SHP77 treated with DMSO at 0.1 percent for 48 hours (cell line): ENCODE measurements at regions not wholly inside any gene's neighbourhood (a gene's known extent, or its start where the extent isn't known, plus 50 kb on each side); places are given as distances from the start of the nearest gene placed in this dataset.
"Not testable (repeated sequence)": the region's sequence is repeated elsewhere in the genome, so short reads cannot be mapped to it uniquely, and the experiment has no call there.

Source experiments
- DNase-seq: peaks from one replicate; lab custom pipeline; 2025; lab: John Stamatoyannopoulos, UW

DNA sequence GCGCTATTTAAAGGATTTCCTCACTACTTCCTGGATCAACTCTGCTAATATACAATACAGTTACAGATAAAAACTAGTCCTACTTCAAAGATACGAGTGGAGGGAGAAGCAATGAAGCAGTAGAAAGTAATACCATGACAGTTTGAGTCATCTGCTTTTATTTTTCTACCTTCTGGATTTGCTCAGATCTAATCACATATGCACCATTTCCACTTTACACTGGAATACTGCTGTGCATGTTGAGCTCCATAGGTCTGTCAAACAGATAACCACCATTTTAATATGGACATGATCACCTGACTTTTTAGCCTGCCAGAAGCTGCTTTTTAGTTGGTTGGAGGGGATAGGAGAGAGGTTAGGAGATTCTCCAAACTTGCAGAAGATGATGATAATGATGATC is 92.5 kb downstream of the MMUT start:
- DNase-seq, result no peak

DNA sequence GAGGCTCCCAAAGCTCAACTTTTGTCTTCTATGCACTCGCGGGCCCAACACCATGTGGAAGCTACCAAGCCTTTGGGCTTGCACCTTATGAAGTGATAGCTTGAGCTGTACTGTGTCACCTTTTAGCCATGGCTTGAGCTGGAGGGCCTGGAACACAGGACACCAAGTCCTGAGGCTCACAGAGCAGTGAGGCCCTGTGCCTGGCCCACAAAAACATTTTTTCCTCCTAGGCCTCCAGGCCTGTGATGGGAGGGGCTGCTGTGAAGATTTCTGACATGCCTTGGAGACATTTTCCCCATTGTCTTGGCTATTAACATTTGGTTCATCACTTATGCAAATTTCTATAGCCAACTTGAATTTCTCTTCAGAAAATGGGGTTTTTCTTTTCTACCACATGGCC is 96.5 kb downstream of the MMUT start:
- DNase-seq, result no peak

DNA sequence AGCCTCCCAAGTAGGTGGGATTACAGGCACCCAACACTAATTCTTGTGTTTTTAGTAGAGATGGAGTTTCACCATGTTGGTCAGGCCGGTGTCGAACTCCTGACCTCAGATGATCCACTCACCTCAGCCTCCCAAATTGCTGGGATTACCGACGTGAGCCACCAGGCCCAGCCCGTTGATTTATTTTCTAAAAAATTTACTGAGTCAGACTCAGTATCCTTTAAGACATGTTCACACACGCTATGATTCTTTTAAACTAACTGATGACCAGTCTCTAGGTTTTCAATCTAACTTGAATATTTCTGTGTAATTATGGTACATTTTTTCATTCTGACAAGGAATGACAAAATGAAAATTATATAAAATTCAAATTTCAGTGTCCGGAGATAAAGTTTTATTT is 114.5 kb downstream of the MMUT start:
- no peak for DNase-seq

DNA sequence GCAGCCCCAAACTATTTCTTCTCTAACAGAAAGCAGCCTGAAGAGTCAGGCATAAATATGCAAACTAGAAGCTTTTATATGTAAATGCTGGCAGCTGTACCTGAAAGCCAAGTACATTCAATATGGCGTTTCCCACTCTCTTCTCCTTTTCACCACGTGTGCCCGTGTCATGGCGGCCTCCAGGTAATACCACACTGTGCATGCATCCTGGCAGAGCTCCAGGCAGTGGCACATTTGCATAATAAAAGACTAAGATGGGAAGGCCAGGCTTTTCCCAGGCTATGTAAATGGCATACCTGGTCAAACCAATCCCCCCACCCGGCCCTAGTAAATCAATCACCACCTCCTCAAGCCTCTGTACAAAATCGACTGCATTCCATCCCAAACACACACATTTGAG is 120.6 kb downstream of the MMUT start:
- DNase-seq, result no peak

- DNase-seq, result no peak
These were observed 121.2 kb downstream of the MMUT start for GRCh38 chr6:49341869-49342268.

- DNase-seq, result no peak
These were observed 124.0 kb downstream of the MMUT start for GRCh38 chr6:49339096-49339495.

DNA sequence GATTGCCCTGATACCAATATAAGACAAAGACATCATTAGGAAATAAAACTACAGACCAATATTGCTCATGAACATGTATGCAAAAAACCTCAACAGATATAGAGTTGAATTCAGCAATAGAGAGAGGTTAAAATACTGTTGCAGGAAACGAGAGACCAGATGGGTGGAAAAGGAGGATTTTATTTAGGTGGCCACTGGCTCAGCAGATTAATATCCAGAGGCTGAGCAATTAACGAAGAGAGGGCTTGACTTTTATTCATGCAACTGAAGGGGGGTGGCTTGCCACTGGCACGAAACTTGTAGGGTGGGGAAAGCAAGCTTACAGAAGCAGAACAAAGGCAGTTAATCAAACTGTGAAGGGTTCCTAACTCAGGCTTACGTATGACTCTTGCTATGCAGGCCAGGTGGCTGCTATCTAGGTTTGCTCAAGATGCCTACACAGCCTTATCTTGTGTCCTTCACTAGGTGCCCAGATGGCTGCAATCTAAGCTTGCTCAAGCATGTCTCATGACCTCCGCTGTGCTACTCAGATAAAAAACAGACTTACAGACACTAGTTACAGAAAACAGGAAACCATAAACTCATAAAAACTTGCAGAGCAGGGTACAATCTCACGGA is 126.4 kb downstream of the MMUT start:
- DNase-seq, result no peak

DNA sequence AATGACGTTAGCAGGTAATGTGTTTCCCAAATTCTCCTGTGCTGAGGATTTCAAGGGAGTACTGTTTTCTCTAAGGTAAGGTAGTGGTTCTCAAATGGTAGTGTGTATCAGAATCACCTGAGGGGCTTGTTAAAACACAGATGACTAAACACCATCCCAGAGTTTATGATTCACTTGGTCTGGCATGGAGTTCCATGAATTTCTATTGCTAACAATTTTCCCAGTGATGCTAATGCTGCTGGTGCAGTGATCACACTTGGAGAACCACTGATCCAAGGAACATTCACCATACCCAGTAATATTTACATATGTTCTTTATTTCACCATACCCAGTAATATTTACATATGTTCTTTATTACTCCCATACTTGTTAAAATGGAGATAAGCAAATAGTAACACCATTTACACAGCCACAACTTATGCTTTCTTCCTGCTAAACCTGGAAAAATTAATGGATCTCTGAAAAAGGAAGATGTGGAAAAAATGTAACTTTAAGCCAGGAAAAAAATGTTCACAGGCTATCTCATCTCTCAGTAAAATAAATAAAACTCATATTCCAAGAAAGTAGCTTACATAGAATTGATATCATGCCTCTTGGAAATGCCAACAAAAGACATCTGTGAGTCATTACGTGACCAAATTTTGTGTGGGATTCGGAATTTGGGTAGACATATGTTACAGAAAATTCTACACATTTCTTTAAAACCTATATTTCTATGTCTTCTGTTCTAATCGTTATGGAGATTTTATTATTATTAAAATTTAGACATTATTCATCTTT is 129.5 kb downstream of the MMUT start:
- DNase-seq, result no peak

DNA sequence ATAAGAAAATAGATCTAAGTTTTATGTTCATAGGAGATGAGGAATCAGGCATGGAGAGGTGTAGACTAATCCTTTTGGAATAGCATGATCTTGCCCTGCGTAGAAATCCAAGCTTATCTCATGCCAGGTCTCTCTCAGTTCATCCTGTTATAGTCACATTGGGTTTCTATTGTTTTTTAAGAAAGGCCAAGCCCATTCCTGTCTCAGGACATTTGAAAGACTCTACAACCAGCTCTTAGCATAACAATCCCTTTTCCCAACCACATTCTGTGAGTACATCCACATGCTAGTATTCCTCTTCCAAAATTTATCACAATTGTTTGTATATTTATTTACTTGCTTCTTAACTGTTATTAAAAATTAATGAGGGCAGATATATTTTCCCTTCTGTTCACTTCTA is 130.3 kb downstream of the MMUT start:
- no peak for DNase-seq

DNA sequence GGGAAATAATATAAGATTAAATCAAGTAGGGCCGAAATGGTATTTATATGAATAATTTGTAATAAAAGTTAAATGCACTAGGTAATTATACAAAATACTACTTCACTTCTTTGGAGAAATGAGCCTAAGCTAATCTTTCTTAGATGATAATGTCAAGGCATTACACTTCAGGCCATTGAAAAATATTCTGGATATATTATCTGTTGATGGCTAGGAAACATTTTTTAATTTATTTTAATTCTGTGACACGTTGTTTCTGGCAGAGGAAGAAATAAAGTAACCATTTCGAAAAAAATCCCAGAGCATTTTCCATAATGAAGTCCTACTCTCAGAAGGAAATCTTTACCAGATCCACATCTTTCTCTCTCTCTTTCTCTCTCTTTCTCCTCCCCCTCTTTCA is 133.9 kb downstream of the MMUT start:
- DNase-seq, result no peak

DNA sequence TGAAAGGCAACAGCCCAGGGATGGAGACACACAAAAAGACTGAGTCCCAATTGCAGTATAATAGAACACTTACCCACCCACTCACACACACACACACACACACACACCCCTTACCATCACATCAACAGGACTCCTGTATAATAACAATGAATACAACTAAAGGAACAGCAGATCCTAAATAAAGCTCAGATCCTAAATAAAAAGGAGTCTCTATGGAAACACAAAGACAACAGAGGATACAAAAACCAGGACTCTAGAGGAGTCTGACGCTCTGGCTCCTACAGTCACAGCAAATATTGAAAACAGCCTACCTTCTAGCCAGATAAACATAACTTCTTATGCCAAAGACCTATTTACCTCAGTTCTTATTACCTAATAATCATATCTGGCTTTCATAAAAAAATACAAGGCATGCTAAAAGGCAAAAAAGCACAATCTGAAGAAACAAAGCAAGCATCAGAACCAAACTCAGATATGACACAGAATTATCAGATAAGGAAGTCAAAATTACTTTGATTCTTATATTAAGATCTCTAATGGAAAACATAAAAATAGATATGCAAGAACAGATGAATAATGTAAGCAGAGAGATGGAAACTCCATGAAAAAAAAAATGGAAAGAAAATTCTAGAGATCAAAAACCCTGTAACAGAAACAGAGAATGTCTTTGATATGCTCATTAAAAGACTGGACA is 134.9 kb downstream of the MMUT start:
- no peak for DNase-seq

- no peak for DNase-seq
These were observed 135.5 kb downstream of the MMUT start for GRCh38 chr6:49327571-49327970.

DNA sequence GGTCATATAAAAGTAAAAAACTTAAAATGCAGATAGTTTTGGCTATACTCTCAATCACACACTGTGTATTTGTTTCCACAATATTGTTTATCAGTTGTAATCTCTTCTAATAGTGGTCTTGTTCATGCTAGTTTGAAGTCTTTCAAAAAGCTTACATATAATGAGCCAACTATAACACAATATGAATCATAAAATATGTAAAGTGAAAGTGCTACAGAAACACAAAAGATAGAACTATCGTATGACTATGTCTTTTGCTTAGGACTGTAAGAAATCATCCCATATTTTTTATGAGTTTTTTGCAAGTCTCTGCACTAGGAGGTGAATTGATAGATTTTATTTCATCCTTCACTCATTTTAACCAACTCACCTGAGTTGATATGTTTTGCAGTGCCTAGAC is 136.0 kb downstream of the MMUT start:
- DNase-seq, result no peak

DNA sequence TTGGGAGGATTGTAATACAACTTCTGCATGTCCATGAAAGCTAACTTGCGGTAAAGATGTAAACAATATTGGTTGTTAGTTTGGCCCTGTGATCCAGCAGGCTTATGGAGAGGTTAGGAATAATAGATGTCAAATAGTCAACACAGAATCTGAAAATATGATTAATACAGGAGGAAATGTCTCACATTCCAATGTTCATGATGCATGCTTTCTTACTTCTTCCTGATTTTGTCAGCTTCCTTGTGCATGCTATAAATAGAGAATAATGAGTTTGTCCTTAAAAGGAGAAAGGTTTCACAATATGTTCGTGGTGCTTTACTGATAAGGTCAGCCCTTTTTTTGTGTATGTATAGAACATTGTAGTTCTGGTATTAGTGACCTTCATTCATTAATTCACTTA is 136.7 kb downstream of the MMUT start:
- no peak for DNase-seq

DNA sequence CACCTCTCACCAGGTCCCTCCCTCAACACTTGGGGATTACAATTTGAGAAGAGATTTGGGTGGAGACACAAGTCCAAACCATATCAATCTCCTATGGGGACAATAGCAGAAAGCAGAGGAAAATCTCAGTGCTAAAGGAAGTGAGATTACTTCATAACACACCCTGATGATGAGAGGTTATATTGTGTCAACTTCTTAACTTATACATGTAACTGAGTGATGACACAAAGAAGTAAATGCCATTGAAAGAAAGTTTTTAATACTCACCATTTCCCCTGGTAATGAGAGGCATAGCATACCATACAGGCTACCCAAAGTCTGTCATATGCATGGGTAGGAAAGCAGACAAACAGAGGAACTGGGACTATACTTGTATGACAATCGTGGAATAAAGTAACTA is 137.2 kb downstream of the MMUT start:
- DNase-seq, result no peak

- no peak for DNase-seq
These were observed 140.2 kb downstream of the MMUT start for GRCh38 chr6:49322861-49323260.

DNA sequence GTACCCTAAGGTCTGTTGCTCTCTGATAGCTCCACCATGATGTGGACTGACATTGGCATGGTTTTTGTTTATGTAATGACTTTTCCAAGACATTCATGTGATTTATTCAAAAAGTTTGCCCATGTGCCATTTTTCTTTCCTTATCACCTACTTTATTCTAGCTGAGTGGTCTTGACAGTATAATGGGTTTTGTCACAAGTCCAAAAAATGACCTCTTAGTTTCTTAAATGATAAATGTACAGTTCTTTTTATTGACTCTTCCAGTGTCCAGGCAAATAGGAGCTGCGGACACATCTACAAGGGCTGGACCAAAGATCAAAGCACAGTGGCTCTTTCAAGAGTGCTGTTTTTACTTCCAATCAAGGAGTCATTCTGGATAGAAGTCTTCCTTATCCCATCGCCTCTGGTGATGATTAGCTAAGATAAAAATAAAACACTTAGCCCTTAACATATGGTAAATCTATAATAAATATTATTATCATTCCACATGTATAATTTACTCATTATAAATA is 141.4 kb downstream of the MMUT start:
- DNase-seq, result no peak

- DNase-seq, result no peak
These were observed 158.0 kb downstream of the MMUT start for GRCh38 chr6:49305010-49305409.

- DNase-seq, result not testable (repeated sequence)
These were observed 158.7 kb downstream of the MMUT start for GRCh38 chr6:49304393-49304792.

DNA sequence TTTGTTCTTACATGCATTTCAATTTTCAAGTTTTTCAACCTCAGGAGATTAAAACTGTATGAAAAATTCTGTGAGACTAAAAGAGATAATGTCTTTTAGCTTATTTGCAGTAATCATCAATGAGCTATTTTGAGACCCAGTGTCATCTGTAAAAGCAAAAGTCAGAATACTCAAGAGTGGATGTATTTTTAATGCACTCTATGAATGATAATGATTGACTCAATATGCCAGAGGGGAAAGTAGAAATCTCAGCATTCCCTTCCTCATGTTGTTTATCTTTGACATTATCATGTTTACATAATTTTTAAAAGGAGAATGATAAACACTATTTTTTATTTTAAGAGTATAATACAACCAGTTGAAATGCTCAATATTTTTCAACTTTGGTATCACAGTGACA is 162.1 kb downstream of the MMUT start:
- no peak for DNase-seq

- no peak for DNase-seq
These were observed 162.6 kb downstream of the MMUT start for GRCh38 chr6:49300443-49300842.

- no peak for DNase-seq
These were observed 163.8 kb downstream of the MMUT start for GRCh38 chr6:49299279-49299678.

- DNase-seq, result no peak
These were observed 178.9 kb downstream of the MMUT start for GRCh38 chr6:49284180-49284579.
